ENCODE measurements at regions not wholly inside any gene's neighbourhood (a gene's known extent, or its start where the extent isn't known, plus 50 kb on each side); places are given as distances from the start of the nearest gene placed in this dataset.

- 3% methylated on average over 3 of the region's 7 CpGs for WGBS (ENCODE audit: insufficient coverage, low coverage, missing lambda C conversion rate)
- no peak for ATAC-seq
- no peaks in the 10 kb centered on the region for H3K9me3 ChIP-seq (replicated peaks; ENCODE audit: control insufficient read depth, insufficient read depth, low read depth, low read length)
- H3K9ac ChIP-seq (ENCODE audit: insufficient read depth in 1 of 2, low read depth in 2 of 2, low read length in 2 of 2): no peak overlapping the region
- intact Hi-C loops (cut with micrococcal nuclease) (no loop called here), in situ Hi-C loops (cut with MboI) (no loop called here)
- H3K4me1 ChIP-seq (replicated peaks in 1 of 2; ENCODE audit: control insufficient read depth in 2 of 2, insufficient read depth in 2 of 2, low read length in 2 of 2): no peaks in the 10 kb centered on the region
- no peak overlapping the region for H3K4me2 ChIP-seq (ENCODE audit: insufficient read depth, low read length)
- DNase-seq (ENCODE audit: extremely low read depth in 1 of 4, low spot score in 3 of 4): no peak
- no peak overlapping the region for H3K27ac ChIP-seq (ENCODE audit: extremely low read depth, low read depth, low read length)
- H3K9me1 ChIP-seq (ENCODE audit: control insufficient read depth, insufficient read depth, low read length): no peaks in the 10 kb centered on the region
- POLR2A ChIA-PET: no interaction called here
- TF ChIP-seq TARDBP (IDR thresholded peaks at IDR 0.05): no peak
- TF ChIP-seq FOXA3 (CRISPR knock-in tag; conservative IDR thresholded peaks at IDR 0.05 in 1 of 2, IDR thresholded peaks at IDR 0.05 in 1 of 2): no peak
- no peak for TF ChIP-seq ARHGAP35 (IDR thresholded peaks at IDR 0.05; ENCODE audit: partially characterized antibody)
- no peak for TF ChIP-seq ZBTB49 (CRISPR knock-in tag; IDR thresholded peaks at IDR 0.05; ENCODE audit: borderline replicate concordance)
- TF ChIP-seq ERF (CRISPR knock-in tag; IDR thresholded peaks at IDR 0.05): no peak
- no peak for TF ChIP-seq CTCFL (IDR thresholded peaks at IDR 0.05; ENCODE audit: borderline replicate concordance, insufficient read depth, low read depth, low read length, poor library complexity, severe bottlenecking)
- TF ChIP-seq SMAD4 (CRISPR knock-in tag; conservative IDR thresholded peaks at IDR 0.05): no peak
- no peak for TF ChIP-seq MEIS2 (IDR thresholded peaks at IDR 0.05; ENCODE audit: partially characterized antibody)
- TF ChIP-seq, protein P1, sequence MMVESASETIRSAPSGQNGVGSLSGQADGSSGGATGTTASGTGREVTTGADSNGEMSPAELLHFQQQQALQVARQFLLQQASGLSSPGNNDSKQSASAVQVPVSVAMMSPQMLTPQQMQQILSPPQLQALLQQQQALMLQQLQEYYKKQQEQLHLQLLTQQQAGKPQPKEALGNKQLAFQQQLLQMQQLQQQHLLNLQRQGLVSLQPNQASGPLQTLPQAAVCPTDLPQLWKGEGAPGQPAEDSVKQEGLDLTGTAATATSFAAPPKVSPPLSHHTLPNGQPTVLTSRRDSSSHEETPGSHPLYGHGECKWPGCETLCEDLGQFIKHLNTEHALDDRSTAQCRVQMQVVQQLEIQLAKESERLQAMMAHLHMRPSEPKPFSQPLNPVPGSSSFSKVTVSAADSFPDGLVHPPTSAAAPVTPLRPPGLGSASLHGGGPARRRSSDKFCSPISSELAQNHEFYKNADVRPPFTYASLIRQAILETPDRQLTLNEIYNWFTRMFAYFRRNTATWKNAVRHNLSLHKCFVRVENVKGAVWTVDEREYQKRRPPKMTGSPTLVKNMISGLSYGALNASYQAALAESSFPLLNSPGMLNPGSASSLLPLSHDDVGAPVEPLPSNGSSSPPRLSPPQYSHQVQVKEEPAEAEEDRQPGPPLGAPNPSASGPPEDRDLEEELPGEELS (CRISPR knock-in tag; IDR thresholded peaks at IDR 0.05; ENCODE audit: borderline replicate concordance): no peak
- TF ChIP-seq CHD4 (IDR thresholded peaks at IDR 0.05; ENCODE audit: insufficient read depth, insufficient replicate concordance, low read depth, low read length, poor library complexity, severe bottlenecking): no peak
- TF ChIP-seq SRSF1 (IDR thresholded peaks at IDR 0.05; ENCODE audit: low read depth, low read length): no peak
- TF ChIP-seq, protein P2, sequence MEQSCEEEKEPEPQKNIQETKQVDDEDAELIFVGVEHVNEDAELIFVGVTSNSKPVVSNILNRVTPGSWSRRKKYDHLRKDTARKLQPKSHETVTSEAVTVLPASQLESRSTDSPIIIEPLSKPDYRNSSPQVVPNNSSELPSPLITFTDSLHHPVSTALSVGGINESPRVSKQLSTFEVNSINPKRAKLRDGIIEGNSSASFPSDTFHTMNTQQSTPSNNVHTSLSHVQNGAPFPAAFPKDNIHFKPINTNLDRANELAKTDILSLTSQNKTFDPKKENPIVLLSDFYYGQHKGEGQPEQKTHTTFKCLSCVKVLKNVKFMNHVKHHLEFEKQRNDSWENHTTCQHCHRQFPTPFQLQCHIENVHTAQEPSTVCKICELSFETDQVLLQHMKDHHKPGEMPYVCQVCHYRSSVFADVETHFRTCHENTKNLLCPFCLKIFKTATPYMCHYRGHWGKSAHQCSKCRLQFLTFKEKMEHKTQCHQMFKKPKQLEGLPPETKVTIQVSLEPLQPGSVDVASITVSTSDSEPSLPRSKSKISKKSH (CRISPR knock-in tag; IDR thresholded peaks at IDR 0.05): no peak
- no peak for TF ChIP-seq RBM17 (IDR thresholded peaks at IDR 0.05; ENCODE audit: borderline replicate concordance, low read depth, low read length)
- TF ChIP-seq KDM5B (IDR thresholded peaks at IDR 0.05; ENCODE audit: insufficient replicate concordance, low read depth, low read length): no peak
- CTCF ChIA-PET (ENCODE audit: low intra/inter-chr PET ratio): no interaction called here
- no peak overlapping the region for H3K4me3 ChIP-seq
- no peak for FAIRE-seq
- no peaks in the 10 kb centered on the region for H3K36me3 ChIP-seq (ENCODE audit: control insufficient read depth, insufficient read depth, low read length)
- H3K27me3 ChIP-seq (ENCODE audit: control insufficient read depth in 2 of 2, insufficient read depth in 2 of 2, low read length in 2 of 2): no peaks in the 10 kb centered on the region
- no peak overlapping the region for H2AFZ ChIP-seq (ENCODE audit: low read depth, low read length)
- no peaks in the 10 kb centered on the region for H4K20me1 ChIP-seq (replicated peaks; ENCODE audit: control insufficient read depth, insufficient read depth, low read length)
- H3K79me2 ChIP-seq (ENCODE audit: control insufficient read depth, insufficient read depth, low read length): no peaks in the 10 kb centered on the region
- no TSS peak for BruUV-seq (replicated peaks)
These were observed 137.3 kb upstream of the KBTBD8 start for GRCh38 chr3:66860771-66861170.
